Endothelial cell (in vitro differentiated cells): ENCODE measurements at regions not wholly inside any gene's neighbourhood (a gene's known extent, or its start where the extent isn't known, plus 50 kb on each side); places are given as distances from the start of the nearest gene placed in this dataset.

ENCODE experiments used
- DNase-seq: peaks from one replicate; pipeline ENCODE4 v3.0.0; 2021; ENCODE audit warnings: low spot score
- H3K27ac Mint-ChIP-seq: one replicate; pipeline ENCODE4 v1.8.0; 2021; ENCODE audit warnings: mixed read lengths, inconsistent platforms; ENCODE audit not compliant: unreplicated experiment
- H3K27me3 Mint-ChIP-seq: one replicate; pipeline ENCODE4 v1.8.0; 2021; ENCODE audit warnings: mild to moderate bottlenecking, moderate library complexity, mixed read lengths, inconsistent platforms; ENCODE audit not compliant: unreplicated experiment
- H3K36me3 Mint-ChIP-seq: one replicate; pipeline ENCODE4 v1.8.0; 2021; ENCODE audit warnings: mild to moderate bottlenecking, low read depth, mixed read lengths, inconsistent platforms; ENCODE audit not compliant: unreplicated experiment
- H3K4me1 Mint-ChIP-seq: one replicate; pipeline ENCODE4 v1.8.0; 2021; ENCODE audit warnings: mild to moderate bottlenecking, mixed read lengths, inconsistent platforms; ENCODE audit not compliant: unreplicated experiment
- H3K4me3 Mint-ChIP-seq: one replicate; pipeline ENCODE4 v1.8.0; 2021; ENCODE audit warnings: mild to moderate bottlenecking, mixed read lengths, inconsistent platforms; ENCODE audit not compliant: unreplicated experiment
- H3K9me3 Mint-ChIP-seq: one replicate; pipeline ENCODE4 v1.8.0; 2021; ENCODE audit warnings: mixed read lengths, inconsistent platforms; ENCODE audit not compliant: unreplicated experiment
- CTCF ChIP-seq: fragments of 200-600 bp; sonication (generic); IDR thresholded peaks from one replicate; pipeline ENCODE4 v1.5.0; 2021; ENCODE audit warnings: antibody characterized with exemption; ENCODE audit not compliant: unreplicated experiment

GRCh38 chr1:116318897-116319296 lies 54.1 kb upstream of the ATP1A1 start:
- Mint-ChIP-seq H3K4me1 (no peaks in the 10 kb centered on the region), H3K9me3 (no peaks in the 10 kb centered on the region), H3K4me3 (no peak overlapping the region), H3K36me3 (no peaks in the 10 kb centered on the region), H3K27ac (no peak overlapping the region), H3K27me3 (no peaks in the 10 kb centered on the region)
- TF ChIP-seq CTCF, result no peak
- no peak for DNase-seq

GRCh38 chr1:116320874-116321273 lies 52.2 kb upstream of the ATP1A1 start:
- Mint-ChIP-seq H3K9me3 (no peaks in the 10 kb centered on the region), H3K4me3 (no peak overlapping the region), H3K4me1 (peaks cover 9% of the 10 kb centered on the region), H3K27me3 (no peaks in the 10 kb centered on the region), H3K36me3 (no peaks in the 10 kb centered on the region), H3K27ac (no peak overlapping the region)
- DNase-seq, result no peak
- no peak for TF ChIP-seq CTCF

GRCh38 chr1:116321766-116322175 lies 51.3 kb upstream of the ATP1A1 start:
- no peak overlapping the region for H3K27ac Mint-ChIP-seq
- H3K4me1 Mint-ChIP-seq, result peaks cover 13% of the 10 kb centered on the region
- no peaks in the 10 kb centered on the region for H3K27me3 Mint-ChIP-seq
- H3K9me3 Mint-ChIP-seq, result no peaks in the 10 kb centered on the region
- no peaks in the 10 kb centered on the region for H3K36me3 Mint-ChIP-seq
- DNase-seq, result no peak
- no peak overlapping the region for H3K4me3 Mint-ChIP-seq
- no peak for TF ChIP-seq CTCF

- H3K27me3 Mint-ChIP-seq, result no peaks in the 10 kb centered on the region
- H3K9me3 Mint-ChIP-seq, result no peaks in the 10 kb centered on the region
- H3K36me3 Mint-ChIP-seq, result no peaks in the 10 kb centered on the region
- H3K4me3 Mint-ChIP-seq, result no peak overlapping the region
- no peak for TF ChIP-seq CTCF
- H3K4me1 Mint-ChIP-seq, result peaks cover 13% of the 10 kb centered on the region
- no peak for DNase-seq
- no peak overlapping the region for H3K27ac Mint-ChIP-seq
These were observed 50.2 kb upstream of the ATP1A1 start for GRCh38 chr1:116322752-116323405.
